PC-9 (cell line): ENCODE measurements at regions not wholly inside any gene's neighbourhood (a gene's known extent, or its start where the extent isn't known, plus 50 kb on each side); places are given as distances from the start of the nearest gene placed in this dataset.
"Not testable (repeated sequence)": the region's sequence is repeated elsewhere in the genome, so short reads cannot be mapped to it uniquely, and the experiment has no call there.

ENCODE experiments used
- EZH2 ChIP-seq: fragments of 200-600 bp; sonication (generic); IDR thresholded peaks from 2 replicates; pipeline ENCODE4 v1.8.0; 2017; ENCODE audit warnings: antibody characterized with exemption, low read depth
- TF ChIP-seq, protein P1 (sequence below): fragments of 200-600 bp; sonication (generic); conservative IDR thresholded peaks from 2 replicates; pipeline ENCODE4 v1.6.1; 2017; ENCODE audit warnings: mixed run types, antibody characterized with exemption, mild to moderate bottlenecking, moderate library complexity

DNA sequence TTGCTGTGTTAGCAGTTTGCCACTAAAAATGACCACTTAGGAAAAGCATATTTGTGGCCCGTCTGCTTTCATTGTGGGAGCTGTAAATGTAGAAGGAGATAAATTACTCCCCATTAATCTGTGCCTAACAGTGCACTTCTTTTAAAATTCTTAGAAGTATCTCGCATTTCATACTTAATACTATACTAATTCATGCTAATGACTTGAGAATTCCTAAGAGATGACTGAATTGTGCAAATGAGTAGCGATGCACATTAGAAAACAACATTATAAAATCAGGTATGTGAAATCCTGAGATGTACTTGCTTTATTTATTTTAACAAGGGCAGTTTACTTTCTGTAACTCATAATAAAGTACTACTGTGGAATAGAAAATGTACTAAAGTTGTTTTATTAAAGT lies 494.6 kb upstream of the CHD1 start:
- TF ChIP-seq, protein P1, sequence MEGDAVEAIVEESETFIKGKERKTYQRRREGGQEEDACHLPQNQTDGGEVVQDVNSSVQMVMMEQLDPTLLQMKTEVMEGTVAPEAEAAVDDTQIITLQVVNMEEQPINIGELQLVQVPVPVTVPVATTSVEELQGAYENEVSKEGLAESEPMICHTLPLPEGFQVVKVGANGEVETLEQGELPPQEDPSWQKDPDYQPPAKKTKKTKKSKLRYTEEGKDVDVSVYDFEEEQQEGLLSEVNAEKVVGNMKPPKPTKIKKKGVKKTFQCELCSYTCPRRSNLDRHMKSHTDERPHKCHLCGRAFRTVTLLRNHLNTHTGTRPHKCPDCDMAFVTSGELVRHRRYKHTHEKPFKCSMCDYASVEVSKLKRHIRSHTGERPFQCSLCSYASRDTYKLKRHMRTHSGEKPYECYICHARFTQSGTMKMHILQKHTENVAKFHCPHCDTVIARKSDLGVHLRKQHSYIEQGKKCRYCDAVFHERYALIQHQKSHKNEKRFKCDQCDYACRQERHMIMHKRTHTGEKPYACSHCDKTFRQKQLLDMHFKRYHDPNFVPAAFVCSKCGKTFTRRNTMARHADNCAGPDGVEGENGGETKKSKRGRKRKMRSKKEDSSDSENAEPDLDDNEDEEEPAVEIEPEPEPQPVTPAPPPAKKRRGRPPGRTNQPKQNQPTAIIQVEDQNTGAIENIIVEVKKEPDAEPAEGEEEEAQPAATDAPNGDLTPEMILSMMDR: not testable (repeated sequence)
- not testable (repeated sequence) for TF ChIP-seq EZH2
